ENCODE measurements at regions not wholly inside any gene's neighbourhood (a gene's known extent, or its start where the extent isn't known, plus 50 kb on each side); places are given as distances from the start of the nearest gene placed in this dataset.

DNA sequence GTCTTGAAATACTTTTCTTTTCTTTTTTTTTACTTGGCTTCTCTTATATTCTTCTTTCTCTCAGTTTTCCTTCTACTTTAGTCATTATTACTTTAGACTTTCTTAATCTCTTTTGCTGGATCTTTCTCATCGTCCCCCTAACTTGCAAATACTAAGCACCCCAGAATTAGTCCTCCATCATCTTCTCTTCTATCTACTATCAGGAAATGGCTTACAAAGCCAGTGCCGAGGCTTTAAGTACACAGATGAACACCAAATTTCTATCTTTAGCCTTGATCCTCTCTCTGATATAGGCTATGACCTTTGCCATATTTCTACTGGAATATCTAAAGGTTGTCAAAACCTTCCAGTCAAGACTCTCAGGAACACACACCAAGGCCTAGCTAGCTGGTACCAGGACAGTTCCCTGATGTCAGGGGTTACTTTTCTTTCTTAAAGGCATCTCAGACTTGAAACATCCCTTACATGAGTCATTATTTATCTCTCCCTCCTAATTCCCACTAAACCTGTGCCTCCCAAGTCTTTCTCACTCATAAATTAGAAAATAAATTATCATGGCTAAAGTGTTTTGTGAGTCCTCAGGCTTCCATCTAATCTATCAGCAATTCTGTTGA, 278.6 kb upstream of the TCF21 start:
- TF ChIP-seq MXI1 (IDR thresholded peaks at IDR 0.05; ENCODE audit: low read depth, low read length) (no peak), POLR2AphosphoS5 (IDR thresholded peaks at IDR 0.05; ENCODE audit: low read depth, low read length) (no peak), TEAD4 (IDR thresholded peaks at IDR 0.05; ENCODE audit: borderline replicate concordance, insufficient read depth) (no peak), ELF1 (IDR thresholded peaks at IDR 0.05) (no peak), NRF1 (IDR thresholded peaks at IDR 0.05; ENCODE audit: low read depth, low read length) (no peak), TCF12 (IDR thresholded peaks at IDR 0.05) (no peak), EP300 (IDR thresholded peaks at IDR 0.05; ENCODE audit: borderline replicate concordance in 1 of 2, low read depth in 1 of 2, low read length in 1 of 2) (no peak), NFIC (IDR thresholded peaks at IDR 0.05; ENCODE audit: borderline replicate concordance) (no peak), RAD21 (IDR thresholded peaks at IDR 0.05; ENCODE audit: low read length) (no peak), JUND (IDR thresholded peaks at IDR 0.05) (no peak), TAF1 (IDR thresholded peaks at IDR 0.05; ENCODE audit: borderline replicate concordance, low read depth, low read length) (no peak)
- TF ChIP-seq, protein P1, sequence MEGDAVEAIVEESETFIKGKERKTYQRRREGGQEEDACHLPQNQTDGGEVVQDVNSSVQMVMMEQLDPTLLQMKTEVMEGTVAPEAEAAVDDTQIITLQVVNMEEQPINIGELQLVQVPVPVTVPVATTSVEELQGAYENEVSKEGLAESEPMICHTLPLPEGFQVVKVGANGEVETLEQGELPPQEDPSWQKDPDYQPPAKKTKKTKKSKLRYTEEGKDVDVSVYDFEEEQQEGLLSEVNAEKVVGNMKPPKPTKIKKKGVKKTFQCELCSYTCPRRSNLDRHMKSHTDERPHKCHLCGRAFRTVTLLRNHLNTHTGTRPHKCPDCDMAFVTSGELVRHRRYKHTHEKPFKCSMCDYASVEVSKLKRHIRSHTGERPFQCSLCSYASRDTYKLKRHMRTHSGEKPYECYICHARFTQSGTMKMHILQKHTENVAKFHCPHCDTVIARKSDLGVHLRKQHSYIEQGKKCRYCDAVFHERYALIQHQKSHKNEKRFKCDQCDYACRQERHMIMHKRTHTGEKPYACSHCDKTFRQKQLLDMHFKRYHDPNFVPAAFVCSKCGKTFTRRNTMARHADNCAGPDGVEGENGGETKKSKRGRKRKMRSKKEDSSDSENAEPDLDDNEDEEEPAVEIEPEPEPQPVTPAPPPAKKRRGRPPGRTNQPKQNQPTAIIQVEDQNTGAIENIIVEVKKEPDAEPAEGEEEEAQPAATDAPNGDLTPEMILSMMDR (IDR thresholded peaks at IDR 0.05), result no peak
- TF ChIP-seq, protein P2, sequence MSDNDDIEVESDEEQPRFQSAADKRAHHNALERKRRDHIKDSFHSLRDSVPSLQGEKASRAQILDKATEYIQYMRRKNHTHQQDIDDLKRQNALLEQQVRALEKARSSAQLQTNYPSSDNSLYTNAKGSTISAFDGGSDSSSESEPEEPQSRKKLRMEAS (IDR thresholded peaks at IDR 0.05; ENCODE audit: low read depth), result no peak
